GM12874 (cell line): ENCODE measurements at regions not wholly inside any gene's neighbourhood (a gene's known extent, or its start where the extent isn't known, plus 50 kb on each side); places are given as distances from the start of the nearest gene placed in this dataset.

Experiments used
- TF ChIP-seq, protein P1 (sequence below): IDR thresholded peaks from 2 replicates; pipeline ENCODE4 v1.5.1; 2011; ENCODE audit warnings: low read depth, mild to moderate bottlenecking, control low read depth, low read length, moderate library complexity; ENCODE audit not compliant: insufficient read depth

GRCh38 chr16:55031481-55031880, 100.8 kb downstream of the IRX5 start:
- TF ChIP-seq, protein P1, sequence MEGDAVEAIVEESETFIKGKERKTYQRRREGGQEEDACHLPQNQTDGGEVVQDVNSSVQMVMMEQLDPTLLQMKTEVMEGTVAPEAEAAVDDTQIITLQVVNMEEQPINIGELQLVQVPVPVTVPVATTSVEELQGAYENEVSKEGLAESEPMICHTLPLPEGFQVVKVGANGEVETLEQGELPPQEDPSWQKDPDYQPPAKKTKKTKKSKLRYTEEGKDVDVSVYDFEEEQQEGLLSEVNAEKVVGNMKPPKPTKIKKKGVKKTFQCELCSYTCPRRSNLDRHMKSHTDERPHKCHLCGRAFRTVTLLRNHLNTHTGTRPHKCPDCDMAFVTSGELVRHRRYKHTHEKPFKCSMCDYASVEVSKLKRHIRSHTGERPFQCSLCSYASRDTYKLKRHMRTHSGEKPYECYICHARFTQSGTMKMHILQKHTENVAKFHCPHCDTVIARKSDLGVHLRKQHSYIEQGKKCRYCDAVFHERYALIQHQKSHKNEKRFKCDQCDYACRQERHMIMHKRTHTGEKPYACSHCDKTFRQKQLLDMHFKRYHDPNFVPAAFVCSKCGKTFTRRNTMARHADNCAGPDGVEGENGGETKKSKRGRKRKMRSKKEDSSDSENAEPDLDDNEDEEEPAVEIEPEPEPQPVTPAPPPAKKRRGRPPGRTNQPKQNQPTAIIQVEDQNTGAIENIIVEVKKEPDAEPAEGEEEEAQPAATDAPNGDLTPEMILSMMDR: no peak

DNA sequence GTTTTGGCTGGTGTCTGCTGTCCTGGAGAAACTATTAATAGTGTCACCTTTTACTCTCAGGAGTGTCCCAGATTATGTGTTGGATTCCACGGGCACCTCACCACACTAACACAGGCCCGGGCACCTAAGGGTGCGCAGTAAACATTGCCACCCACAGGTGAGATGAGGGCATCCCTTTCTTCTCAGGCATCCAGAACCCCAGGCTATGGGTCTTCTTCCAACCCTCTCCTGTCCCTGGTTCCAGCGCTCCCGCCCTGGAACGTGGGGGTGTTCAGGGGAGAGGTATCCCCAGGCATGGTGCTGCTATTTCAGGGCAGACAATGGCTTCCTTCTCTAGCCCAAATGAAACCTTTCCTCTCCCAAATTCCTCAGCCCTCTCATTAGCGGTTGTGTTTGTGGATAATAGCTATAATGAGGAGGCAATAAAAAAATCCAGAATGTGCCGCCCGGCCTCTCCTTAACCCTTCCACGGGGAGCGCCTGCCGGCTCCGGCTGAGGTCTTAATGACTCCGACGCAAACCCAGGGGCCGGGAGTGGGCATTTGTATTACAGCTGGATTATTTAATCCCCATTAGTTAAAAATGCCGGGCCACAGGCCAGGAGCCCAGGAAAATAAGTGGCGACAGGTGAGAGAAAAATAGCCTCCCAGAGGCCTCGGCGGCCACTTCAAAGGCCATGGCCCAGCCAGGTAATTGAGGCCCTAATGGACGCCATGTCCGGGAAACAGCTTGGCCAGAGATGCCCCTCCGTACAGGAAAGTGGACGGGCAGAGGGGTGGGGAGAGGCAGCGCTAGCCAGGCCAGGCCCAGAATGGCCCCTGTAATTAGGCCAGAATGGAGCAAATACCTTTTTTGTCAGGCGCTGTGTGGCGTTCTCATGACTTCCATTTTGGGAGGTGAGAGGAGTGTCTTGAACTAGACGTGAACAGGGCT, 102.8 kb downstream of the IRX5 start:
- TF ChIP-seq, protein P1: no peak

DNA sequence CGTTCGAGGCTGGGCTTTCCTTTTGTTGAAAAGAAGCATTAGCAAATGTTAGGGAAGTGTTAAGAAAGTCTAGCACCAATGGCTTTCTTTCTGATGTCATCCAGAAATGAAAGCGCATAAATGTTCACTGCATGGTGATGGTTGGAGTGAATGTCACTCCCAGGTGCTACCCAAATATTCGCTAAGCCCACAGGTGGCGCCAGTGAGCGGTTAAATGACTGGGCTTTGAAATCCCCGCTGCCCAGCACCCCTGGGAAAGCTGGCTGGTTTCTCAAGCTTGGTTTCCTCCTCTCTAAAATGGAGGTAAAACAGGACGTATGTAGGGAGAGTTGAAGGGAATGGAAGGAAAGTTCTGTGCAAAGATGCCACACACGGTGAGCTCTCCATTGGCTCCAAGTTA, 104.4 kb downstream of the IRX5 start:
- TF ChIP-seq, protein P1: peak; percentile 56

DNA sequence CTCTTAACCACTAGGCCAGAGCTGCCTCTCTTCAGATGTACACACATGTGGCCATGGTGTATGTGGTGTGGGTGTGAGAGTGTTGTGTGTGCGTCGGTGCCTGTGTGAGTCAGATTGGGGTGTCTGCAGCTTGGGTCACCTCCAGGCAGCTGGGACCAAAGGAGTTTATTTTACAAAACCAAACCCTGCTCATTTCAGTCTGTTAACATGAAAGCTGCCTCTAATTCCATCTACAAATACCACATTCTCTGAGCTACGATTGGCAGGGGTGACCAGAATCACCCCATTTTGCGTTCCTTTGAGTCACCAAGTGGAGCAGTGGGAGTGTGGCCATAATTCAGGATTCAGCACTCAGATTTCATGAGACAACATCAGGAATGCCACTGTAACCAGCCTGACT, 105.3 kb downstream of the IRX5 start:
- TF ChIP-seq, protein P1: no peak

DNA sequence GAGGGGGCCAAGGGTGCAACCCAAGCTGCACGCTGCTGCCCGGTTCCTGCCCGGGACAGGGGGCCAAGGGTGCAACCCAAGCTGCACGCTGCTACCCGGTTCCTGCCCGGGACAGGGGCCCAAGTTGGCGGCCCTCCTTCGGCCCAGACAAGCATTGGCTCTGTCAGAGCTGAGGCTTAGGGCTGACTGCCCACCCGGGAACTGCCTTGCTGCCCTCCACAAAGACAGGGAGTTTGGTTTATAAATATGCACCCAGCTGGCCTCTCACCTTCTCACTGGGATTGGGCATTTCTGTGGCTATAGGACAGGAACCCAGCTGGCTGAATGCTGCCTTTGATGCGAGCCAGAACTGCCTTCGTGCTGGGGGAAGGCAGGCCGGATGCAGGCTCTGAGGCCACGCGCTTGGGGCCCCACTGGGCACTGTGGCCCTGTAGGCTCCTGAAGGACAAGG, 105.7 kb downstream of the IRX5 start:
- TF ChIP-seq, protein P1: no peak

DNA sequence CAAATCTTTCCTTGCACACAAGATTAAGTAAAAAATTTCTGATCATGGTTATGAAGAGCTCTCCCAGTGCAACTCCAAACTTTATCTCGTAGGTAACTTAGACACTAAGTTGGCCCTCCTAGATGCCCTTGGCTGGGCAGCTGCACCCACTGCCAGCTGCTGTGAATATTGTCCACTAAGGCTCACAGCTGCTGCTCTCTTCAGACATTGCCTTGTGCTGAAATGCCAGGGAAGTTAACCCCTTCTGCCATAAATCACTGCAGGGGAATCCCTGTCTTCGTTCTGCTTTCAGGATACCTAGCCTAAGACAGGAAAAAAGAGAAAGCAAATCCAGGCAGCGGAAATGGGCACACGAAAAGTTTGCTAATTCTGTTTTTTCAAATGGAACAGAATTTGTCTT, 106.4 kb downstream of the IRX5 start:
- TF ChIP-seq, protein P1: no peak

GRCh38 chr16:55037966-55038365, 107.3 kb downstream of the IRX5 start:
- TF ChIP-seq, protein P1: no peak
